Fibroblast of skin of right biceps (primary cell): ENCODE measurements at regions not wholly inside any gene's neighbourhood (a gene's known extent, or its start where the extent isn't known, plus 50 kb on each side); places are given as distances from the start of the nearest gene placed in this dataset.

Experiments
- DNase-seq: peaks from one replicate; pipeline ENCODE4 v3.0.0-alpha.2; 2013

GRCh38 chr15:70469651-70470555 is 293.5 kb downstream of the UACA start:
- DNase-seq = no peak

GRCh38 chr15:70469182-70469581 is 294.2 kb downstream of the UACA start:
- no peak for DNase-seq

- DNase-seq = peak; percentile 71
These were observed 296.3 kb downstream of the UACA start for GRCh38 chr15:70466895-70467529.

GRCh38 chr15:70466305-70466704 is 297.1 kb downstream of the UACA start:
- no peak for DNase-seq

- DNase-seq = no peak
These were observed 297.5 kb downstream of the UACA start for GRCh38 chr15:70465812-70466211.

GRCh38 chr15:70463453-70463834 is 299.9 kb downstream of the UACA start:
- no peak for DNase-seq

- no peak for DNase-seq
These were observed 301.4 kb downstream of the UACA start for GRCh38 chr15:70461992-70462391.

GRCh38 chr15:70461017-70461416 is 302.3 kb downstream of the UACA start:
- DNase-seq = no peak

- DNase-seq = no peak
These were observed 304.0 kb downstream of the UACA start for GRCh38 chr15:70459312-70459711.

- no peak for DNase-seq
These were observed 309.6 kb downstream of the UACA start for GRCh38 chr15:70453766-70454165.

- no peak for DNase-seq
These were observed 310.1 kb downstream of the UACA start for GRCh38 chr15:70453238-70453637.

- DNase-seq = no peak
These were observed 311.3 kb downstream of the UACA start for GRCh38 chr15:70451821-70452653.

- no peak for DNase-seq
These were observed 313.3 kb downstream of the UACA start for GRCh38 chr15:70450142-70450443.

GRCh38 chr15:70449311-70450141 is 313.8 kb downstream of the UACA start:
- no peak for DNase-seq

GRCh38 chr15:70447928-70448698 is 315.2 kb downstream of the UACA start:
- DNase-seq = peak; percentile 23

- no peak for DNase-seq
These were observed 315.8 kb downstream of the UACA start for GRCh38 chr15:70447521-70447920.

- DNase-seq = no peak
These were observed 316.3 kb downstream of the UACA start for GRCh38 chr15:70447081-70447480.

- DNase-seq = no peak
These were observed 319.7 kb downstream of the UACA start for GRCh38 chr15:70443486-70444273.

- no peak for DNase-seq
These were observed 320.6 kb downstream of the UACA start for GRCh38 chr15:70442616-70443321.

GRCh38 chr15:70442211-70442610 is 321.1 kb downstream of the UACA start:
- no peak for DNase-seq
